GM21737 (cell line): ENCODE measurements at regions not wholly inside any gene's neighbourhood (a gene's known extent, or its start where the extent isn't known, plus 50 kb on each side); places are given as distances from the start of the nearest gene placed in this dataset.

Experiments
- ATAC-seq: cut with Tn5 transposase; IDR thresholded peaks from one replicate; pipeline ENCODE4 v1.9.1; 2021; ENCODE audit warnings: mild to moderate bottlenecking, moderate library complexity; ENCODE audit not compliant: unreplicated experiment

DNA sequence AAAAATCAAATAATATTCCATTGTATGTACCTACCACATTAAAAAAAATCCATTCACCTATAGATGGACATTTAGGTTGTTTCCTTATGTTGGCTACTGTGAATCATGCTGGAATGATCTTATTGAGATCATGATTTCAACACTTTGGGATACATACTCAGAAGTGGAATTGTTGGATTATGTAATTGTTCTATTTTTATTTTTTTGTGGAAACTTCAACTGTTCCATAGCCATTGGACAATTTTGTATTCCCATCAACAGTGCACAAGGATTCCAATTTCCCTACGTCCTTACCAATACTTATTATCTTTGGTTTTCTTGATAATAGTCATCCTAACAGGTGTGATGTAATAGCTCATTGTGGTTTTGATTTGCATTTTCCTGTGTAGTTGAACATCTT is 834.0 kb downstream of the MAFB start:
- ATAC-seq, result no peak

DNA sequence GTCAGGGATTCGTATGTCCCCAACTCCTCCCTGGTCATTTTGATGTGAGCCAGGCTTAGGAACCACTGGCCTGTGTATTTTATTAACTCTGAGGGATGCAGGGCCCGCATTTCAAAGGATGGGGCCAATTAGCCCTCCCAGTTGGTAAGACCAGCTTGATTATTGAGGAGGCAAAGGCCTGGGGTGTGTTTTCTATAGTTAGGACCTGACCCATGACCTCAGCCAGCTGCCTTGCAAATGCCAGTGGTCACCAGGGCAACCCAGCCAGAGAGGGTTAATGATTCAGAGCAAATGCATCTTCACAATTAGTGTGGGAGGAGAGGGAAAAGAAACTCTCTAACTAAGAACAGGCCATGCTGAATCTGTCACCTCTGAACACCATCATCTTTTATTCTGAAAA is 835.4 kb downstream of the MAFB start:
- no peak for ATAC-seq

DNA sequence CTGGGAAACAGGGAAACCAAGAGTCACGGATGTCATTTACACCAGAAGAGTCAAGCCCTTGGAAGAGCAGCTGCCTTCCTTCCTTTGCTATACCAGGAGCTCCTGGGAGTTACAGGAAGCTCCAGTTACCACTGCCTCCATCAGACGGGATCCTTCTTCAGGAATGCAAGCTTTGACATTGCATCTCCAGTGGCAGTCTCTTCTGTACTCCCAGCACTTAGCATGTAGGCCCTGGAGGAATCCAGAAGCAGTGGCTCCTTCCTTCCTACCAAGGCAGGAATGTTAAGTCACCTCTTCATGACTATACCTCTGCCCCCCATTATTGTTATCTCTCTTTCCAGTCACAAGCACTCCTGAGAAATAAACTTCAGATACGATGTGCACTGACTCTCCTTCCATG is 836.0 kb downstream of the MAFB start:
- ATAC-seq, result no peak

DNA sequence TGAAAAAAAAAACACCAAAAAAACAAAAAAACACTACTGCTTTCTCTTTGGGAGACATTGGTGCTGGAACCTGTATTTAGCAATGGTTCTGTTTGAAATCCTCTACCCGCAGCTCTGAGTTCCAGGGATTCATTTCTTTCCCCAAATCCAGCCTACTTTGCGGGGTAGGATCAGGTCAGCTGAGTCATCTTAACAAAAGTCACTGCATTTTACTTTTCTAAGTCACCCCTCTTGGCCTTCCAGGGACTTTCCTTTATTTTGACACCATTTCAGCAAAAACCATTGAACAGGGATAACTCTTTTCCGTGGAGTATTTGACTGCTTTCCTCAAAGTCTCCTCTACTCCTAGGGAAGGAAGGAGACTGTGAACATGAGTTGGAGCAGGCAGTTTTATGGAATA is 837.6 kb downstream of the MAFB start:
- ATAC-seq, result no peak

DNA sequence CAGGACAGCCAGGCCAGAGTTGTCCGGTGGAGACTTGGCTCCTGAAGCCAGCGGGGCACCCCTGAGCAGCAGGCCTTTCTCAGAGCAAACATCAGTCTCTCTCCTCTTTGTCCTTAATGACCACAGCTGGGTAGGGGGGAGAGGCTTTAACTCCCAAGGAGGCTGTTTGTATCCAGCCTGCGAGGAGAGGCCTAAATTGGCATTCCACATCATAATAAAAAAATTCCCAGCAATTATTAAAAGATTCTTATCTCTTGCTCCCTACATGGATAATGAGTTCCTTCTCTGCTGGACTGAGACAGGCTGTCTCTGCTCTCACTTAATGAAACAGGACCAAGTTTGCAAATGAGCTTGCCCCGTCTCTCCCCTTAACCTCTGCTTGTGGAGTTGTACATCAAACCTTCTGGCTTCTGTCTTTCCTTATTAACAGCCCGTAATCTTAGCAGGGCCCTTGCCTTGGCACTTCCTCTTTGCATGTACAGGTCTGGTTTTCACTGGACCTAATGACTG is 838.2 kb downstream of the MAFB start:
- no peak for ATAC-seq

DNA sequence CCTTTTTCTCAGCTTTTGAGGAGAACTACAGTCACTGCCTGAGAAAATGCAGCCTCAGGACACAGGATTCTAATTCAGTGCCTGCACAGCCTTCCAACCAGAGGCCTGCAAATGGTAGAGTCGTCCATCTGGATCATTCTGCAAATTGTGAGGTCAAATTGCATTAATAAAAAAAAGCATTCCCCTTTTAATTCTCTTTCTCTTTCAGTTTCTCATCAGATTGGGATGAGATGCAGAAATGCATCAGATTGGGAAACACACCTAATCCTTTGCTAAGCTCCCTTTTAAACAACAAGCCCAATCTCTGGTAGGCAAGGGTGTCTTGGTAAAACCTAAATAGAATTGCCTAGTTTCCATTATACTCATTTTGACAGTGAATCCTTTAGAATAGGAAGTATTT is 838.8 kb downstream of the MAFB start:
- ATAC-seq, result no peak

DNA sequence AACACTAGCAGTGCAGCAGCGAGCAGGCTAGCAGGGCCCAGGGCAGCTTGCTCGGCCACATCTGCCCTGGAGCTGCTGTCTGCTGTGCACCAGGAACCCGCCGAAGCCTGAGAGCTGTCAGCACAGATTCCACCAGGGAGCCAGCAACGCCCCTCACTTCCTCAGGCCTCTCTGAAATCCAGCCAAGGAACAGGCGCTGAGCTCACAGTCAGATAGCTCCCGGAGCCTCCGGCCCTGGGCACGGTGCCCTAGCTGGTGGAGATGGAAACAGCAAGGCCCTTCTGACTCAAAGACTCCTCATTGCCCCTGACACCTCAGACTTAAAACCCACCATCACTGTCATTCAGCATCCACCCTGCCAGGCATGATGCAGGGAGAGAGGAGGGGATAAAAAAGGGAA is 839.4 kb downstream of the MAFB start:
- ATAC-seq, result no peak

DNA sequence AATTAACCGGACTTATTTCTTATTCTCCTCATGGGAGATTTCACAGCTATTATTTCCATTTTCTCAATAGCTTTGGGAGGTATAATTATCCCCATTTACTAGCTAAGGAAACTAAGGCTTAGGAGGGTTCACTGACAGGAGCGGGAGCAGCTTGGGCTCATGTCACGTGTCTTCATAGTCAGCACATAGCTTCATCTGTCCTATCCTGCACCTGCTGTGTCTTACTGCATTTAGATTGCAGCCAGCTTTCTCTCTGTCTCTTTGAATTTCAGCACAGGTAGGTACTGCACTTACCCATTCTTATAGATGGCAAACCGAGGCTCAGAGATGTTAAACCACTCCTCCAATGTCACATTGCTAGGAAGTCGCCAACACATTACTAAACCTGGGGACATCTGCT is 839.9 kb downstream of the MAFB start:
- ATAC-seq, result no peak

DNA sequence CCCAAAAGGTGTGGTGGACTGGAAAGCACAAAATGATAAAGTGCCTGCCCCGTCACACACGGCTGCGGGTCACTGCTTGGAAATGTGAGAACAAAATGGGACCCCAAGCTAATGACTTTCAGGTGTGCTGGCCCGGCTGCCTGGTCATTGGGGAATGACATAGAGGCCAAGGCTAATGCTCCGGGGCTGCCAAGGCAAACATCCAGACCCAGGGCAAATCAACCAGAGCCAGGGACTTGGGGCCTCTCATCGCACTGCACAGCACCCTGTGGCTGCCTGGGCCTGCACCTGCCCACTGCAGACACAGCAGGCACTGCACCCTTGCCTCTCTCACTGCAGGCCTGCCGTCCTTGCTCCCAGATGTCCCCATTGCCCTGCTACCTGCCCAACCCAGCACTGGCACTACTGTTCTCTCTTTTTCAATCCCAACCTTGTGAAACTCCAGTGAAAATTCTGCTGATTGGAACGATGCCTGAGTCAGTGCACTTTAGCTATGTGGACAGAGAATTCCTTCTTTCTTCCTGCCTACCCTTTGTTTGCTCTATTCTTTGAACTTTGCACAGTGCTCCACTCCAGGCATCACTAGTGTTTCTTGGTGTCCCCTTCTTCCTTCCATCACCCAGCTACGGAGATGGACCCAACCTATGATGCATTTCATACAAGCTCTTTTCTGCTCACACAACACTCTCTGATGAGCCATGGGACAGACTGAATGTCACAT is 849.5 kb downstream of the MAFB start:
- ATAC-seq, result no peak

DNA sequence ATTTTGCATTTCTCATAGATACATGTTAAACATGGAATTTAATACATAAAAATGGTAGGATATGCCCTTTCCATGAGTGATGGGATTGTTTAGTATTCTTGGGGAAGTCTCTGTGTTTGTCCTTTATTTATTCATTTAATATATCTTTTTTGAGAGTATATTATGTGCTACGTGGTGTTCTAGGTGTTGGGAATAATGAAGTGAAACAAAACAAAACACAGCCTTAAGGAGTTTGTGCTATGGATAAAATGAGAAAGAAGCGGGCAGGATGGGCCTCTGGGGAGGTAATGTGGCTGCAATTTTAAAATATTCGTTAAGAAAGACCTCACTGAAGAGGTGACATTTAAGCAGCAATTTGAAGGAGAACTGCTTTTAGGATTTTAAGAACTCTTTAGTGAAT is 851.5 kb downstream of the MAFB start:
- ATAC-seq, result no peak

DNA sequence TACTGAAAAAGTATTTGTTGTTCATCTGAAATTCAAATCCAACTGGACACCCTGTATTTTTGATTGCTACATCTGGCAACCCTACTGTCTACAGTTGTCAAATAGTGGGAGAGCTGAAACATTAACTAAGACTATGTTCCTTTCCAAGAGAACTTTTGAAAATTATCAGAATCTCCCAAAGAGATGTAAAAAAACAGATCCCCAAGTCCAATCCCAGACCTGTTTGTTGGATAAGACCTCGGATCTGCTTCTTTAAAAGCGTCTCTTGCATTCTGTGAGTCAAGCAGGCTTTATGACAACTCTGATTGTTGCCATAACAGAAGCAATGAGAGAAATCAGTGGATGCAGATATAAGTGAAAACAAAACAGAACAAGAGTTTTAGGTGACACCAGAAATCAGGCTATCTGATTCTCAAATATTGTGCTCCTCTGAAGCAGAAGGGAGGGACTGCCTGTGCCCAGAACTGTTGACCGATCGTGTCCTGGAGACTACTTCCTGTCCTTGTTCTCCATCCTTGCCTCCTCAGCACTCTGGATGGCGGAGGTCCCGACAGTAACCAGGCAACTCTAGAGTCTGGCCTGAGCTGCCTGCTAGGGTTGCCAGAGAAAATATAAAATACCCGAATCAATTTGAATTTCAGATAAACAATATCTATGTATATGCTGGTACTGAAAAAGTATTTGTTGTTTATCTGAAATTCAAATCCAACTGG is 853.8 kb downstream of the MAFB start:
- ATAC-seq, result no peak

DNA sequence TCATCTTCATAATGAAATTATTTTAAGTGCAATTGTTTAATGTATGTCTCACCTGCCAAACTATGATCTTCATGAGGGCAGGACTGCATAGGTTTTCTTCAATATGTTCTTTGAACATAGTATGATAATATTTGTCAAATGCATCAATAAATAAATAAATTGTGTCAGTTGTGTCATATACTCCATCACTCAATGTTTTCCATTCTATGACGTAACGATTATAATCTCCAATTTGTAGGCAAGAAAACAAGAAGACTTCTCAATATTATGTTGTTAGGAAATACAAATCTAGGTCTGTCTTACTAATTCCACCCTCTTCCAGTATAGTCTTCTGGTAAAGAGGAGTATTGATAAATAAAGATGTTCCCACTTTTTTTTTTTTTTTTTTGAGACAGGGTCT is 858.1 kb downstream of the MAFB start:
- no peak for ATAC-seq

DNA sequence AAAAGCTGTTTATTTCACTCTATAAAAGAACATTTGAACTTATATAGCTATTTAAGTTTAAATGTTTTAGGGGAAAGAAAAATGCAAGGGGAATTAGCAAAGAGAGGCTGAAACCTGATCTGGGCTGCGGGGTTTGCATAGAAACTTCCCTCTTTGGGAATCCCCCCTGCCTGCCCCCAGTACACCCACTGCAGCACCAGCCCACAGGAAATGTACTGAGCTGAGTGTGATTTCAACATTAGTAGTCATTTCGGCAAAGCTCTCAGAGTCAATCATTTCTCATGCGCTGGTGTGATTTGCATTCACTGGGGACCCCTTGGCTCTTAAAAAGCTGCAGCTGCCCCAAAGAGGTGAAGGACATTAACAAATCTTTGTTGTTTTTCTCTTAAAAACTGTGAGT is 859.4 kb downstream of the MAFB start:
- peak; percentile 81 for ATAC-seq

DNA sequence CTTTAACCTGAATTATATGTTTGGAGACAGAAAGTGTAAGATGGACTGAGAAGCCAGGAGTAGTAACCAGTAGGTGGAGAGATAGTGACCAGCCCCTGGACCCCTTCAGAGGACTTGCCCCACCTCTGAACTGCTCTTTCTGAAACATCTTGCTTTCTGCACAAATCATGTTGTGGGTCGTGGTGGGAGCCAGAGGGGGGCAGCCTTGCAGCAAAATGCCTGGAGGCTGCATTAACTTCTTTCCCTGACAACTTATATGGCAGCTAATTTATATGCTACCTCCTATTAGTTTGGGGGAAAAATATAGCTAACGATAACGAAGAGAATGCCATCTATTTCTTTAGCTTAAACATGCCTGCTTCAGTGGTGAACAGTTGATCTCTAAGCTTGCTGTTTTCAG is 859.8 kb downstream of the MAFB start:
- no peak for ATAC-seq

DNA sequence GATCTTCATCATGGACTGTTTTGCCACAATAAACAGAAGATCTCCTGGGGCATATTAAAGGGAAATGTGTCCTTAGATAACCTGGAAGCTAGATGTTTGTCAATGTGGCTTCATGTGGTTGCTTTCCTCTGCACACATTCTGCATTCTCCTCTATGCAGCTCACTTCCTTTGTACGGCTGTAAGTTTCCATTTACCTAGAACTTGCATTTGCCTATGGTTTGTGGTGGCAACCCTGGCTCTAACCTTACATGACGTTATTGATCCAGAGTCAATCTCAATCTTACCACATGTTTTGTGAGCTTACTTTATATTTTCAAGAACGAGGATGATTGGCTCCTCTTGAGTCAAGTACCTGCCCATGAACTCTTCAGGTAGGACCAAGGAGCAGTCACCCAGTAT is 863.1 kb downstream of the MAFB start:
- ATAC-seq, result peak; percentile 60

DNA sequence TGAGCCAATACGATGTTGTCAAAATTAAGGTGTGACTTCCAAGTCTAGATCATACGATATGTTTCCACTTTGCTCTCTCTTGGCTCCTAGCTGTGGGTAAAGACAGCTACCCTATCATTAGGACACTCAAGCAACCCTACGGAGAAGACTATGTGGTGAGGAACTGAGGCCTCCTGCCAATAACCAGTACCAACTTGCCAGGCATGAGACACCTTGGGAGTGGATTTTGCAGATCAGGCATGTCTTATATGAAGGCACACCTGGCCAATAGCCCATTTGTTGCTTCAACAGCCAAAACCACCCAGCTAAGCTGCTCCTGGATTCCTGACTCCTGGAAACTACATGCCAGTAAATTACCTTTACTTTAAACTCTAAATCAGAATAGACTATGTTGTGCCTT is 863.4 kb downstream of the DHX35 start:
- no peak for ATAC-seq

DNA sequence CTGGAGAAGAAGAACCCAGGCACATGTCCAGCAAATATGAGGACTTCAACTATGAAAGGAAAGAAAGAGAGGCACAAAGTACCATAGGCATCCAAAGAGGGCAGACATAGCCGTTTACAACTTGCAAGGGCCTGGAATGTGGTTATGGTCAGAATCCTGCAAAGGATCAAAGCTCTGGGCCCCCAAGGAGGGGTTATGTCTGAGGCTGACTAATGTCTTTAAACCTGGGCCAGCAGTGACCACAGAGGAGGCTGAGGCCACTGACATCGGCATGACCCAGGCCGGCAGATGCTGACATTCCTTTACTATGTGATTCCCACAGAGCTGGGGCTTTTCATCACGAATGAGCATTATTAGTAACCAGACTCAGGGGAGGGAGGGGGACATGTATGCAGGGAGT is 861.1 kb downstream of the DHX35 start:
- no peak for ATAC-seq

DNA sequence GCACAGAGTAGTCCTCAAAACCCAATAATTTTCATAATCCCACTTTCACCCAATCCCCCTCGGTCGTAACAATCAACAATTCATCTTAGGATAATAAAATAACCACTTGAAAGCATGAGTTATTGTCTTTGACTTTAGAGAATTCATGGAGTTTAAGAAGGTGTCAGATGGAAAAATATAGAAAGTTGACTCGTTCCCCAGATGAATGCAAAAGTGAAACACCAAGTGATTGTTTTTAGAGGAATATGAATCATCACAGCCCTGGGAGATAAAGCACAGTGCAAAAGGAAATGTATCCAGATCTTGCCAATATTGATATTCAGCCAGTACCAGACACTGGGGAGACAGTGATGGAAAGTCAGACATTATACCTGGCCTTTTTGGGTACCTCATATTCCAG is 860.5 kb downstream of the DHX35 start:
- no peak for ATAC-seq

DNA sequence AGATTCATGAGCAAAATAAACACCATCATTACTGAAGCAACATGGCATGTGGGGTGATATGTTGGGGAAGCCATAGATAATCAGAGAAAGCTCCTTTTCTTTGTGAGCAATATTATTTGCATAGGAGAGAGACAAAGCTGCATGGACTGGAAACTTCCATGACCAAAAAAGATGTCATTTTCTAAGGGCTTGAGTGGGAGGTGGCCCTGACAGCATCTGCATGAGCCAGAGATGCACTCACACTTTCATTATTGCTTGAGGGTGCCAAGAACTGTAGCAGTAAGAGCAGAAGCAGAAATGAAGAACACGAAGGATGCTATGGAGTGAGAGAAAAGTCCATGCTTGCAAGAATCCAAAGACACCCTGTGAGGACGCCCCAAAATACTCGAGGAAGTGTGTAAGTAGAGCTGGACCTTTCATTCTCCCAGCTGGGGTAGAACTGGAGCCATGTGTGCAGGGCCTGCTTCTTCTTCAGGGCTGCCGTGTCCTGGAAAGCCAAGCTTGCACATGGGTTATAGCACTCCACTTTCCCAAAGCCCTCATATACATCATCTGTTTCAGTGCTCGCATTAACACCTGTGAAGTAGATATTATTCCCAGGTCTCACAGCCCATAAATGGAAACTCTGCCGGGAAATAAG is 851.2 kb downstream of the DHX35 start:
- no peak for ATAC-seq

DNA sequence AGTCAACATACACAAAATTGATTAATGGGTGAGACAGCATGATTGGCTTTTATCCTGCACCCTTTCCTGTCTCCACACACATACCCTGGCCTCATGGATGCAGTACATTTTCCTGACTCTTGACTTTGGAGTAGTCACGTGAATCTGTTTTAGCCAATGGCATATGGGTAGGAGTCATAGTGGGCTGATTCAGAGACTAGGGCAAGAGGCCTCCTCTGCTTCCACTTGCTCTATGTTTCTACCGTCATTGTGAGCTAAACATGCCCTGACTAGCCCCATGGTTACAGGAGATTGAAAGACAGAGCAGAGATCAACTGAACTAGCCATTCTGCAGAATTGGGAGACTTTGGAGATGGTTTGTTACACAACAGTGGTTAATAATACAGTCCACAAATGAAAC is 850.0 kb downstream of the DHX35 start:
- ATAC-seq, result no peak

DNA sequence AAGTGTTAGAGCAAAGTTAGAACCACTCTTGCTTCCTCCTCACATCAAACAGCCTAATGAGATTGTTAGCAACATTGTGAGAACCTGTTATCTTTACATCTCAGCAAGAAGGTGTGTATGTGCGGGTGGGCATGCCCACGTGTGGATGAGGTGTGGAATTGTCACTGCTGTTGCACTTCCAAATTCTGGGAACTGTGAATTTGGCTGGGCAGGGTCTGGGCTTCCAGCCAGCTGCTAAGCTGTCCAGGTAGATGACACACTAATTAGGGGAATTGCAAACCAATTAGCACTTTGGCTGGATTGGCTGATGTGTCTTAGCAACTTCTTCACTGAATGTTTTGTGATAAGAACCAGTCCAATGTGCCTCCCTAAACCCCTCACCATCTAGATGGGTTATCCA is 848.2 kb downstream of the DHX35 start:
- ATAC-seq, result no peak

DNA sequence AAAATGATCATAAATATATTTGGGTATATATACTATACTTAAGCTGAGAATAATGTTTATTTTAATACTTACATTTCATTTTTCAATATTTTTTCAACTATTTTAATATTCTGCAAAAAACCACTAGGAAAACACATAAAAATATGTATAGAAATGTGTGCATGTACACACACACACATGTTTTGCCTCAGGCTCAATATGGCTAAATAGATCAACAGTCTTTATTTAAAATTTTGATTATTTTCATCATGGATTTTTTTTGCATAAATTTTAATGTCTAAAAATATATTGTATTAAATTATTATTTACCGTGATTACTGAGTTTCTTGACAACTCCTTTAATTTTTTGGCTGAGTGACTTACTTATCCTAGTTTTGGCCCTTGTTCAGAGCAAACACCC is 846.5 kb downstream of the DHX35 start:
- no peak for ATAC-seq
